ENCODE measurements at regions not wholly inside any gene's neighbourhood (a gene's known extent, or its start where the extent isn't known, plus 50 kb on each side); places are given as distances from the start of the nearest gene placed in this dataset.

DNA sequence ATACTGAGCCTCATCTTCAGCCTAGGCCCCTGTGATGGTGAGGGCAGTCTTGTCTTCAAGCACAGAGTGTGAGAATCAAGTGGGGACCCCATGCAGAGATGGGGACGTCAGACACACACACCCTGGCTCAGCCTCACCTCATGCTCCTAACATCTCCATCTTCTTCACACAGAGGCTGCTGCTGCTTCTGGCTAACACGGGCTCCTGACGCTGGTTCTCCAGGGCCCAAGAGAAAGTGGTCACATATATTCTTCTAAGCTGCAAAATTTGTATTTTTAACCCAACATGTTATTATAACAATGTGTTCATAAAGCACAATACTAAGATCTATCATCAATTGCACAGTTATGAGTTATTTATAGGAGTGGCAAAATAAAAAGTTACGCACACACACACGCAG is 101.2 kb downstream of the VPREB1 start:
- no peak for DNase-seq (ENCODE audit: low read depth in 4 of 4, low spot score in 3 of 4)

DNA sequence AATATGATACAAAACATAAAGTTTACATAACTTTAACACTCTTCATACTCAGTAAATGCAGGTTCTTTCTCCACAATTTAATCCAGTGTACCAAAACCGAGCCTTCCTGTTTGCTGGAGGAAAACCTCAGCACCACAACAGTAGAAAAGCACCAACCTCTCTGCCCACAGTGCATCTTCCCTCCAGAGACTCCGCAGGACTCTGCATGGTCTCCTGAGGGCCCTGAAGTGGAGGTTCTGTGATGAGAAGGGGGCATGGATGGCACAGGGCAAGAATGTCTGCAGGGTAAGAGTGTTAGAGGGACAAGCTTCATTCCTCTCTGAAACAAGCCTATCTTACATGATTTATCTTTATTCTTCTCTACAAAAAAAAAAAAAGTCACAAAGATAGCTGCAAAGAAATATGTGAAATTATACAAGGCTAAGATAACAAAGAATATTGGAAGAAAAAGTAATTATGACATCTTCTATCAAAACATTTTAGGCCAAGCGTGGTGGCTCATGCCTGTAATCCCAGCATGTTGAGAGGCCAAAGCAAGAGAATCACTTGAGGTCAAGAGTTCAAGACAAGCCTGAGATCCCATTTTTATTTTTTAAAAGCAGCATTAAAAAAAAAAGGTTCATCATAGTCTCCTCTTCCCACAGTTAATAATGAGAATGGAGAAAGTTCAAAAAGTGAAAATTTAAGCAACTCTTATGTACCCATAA is 102.0 kb downstream of the VPREB1 start:
- DNase-seq (ENCODE audit: low read depth in 4 of 4, low spot score in 3 of 4) = no peak

DNA sequence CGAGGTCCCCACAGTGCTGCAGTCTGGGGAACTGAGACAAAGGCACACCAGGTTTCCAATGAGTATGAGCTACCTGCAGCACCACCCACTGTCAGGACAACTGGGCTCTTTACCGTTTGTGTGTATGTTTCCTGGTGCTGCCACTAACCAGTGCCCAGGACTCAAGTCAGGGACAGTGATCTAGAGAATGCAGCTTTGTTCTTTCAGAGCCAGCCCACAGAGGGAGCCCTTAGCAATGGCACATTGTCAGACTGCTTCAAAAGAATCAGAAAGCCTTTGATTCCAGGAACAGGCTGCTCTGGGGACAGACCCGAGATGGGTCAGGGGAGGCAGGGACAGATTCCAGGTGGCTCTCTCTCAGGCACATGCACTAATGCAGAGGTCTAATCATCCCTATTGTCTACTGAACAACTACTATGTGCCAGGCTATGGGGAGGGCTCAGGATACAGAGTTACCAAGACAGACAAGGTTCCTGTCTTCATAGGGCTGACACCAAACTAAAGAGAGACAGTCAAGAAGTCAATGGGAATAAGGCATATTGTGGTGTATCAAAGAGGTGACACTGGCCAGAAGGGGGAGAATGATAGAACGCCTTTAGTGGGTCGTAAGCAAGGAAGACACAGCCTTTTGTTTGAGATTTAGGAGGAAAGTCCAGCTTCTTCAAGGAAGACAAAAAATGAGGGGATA is 103.7 kb downstream of the VPREB1 start:
- no peak for DNase-seq (ENCODE audit: low read depth in 4 of 4, low spot score in 3 of 4)

DNA sequence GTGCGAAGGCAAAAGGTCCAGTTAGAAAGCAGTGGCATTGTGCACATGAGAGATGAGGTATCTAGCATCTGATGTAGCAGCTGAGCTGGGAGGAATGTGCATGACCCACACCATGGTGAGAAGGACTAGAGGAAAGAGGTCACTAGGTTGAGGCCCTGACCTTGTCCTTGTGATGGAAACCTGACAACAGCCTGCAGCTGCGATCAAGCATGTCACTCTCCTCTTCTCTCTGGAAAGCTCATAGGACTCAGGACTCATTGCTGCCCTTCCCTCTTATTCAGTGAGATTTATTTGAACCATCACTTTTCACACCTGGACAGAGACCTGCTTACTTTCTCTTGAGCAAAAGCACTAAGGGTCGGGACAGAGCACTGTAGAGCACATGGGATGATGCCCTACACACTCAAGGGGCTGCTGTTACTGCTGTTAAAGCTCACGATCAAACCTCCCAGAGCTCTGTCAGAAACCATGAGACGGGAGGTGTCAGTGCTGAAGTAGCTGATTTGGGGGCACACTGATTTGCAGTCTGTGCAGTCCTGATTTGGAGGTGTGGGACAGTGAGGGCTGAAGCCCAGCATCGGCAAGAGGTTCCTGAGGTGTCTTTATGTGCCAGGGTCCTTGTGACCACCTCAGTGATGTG is 104.3 kb downstream of the VPREB1 start:
- DNase-seq (ENCODE audit: low read depth in 4 of 4, low spot score in 3 of 4) = no peak

DNA sequence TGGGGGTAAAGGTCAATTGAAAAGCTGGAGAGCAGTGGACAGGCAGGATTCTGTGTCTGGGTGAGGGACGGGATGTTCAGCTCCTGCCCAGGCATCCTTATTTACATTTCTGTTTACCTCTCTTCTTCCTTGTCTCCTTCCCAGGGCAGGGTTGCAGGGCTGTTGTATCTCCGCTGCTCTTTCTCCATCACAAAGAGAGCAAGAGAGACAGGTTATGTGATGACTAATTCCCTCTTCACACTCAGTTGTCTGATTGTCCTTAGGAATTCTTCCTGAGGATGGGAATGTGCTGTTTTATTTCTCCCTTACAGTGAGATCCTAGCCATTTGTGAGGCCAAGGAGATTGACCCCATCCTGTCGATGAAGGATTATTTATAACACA is 104.9 kb downstream of the VPREB1 start:
- DNase-seq (ENCODE audit: low read depth in 4 of 4, low spot score in 3 of 4) = no peak

DNA sequence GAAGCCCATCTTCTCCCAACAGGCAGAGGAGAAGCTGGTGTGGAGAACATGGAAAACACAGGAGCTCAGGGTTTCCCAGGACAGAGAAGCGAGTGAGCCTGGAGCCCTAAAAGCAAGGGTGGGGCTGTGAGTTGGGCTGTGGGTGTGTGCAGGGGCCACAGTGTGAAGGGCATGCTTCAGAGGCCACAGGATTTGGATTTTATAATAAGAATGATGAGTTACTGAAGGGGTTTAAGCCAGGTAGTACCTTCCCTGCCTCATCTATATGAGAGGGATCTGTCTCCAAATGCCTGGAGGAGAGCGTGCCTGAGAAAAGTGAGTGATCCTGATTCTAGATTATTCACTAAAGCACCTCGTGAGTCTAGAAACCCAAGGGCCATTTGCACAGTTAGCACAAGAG is 106.8 kb downstream of the VPREB1 start:
- no peak for DNase-seq (ENCODE audit: low read depth in 4 of 4, low spot score in 3 of 4)

DNA sequence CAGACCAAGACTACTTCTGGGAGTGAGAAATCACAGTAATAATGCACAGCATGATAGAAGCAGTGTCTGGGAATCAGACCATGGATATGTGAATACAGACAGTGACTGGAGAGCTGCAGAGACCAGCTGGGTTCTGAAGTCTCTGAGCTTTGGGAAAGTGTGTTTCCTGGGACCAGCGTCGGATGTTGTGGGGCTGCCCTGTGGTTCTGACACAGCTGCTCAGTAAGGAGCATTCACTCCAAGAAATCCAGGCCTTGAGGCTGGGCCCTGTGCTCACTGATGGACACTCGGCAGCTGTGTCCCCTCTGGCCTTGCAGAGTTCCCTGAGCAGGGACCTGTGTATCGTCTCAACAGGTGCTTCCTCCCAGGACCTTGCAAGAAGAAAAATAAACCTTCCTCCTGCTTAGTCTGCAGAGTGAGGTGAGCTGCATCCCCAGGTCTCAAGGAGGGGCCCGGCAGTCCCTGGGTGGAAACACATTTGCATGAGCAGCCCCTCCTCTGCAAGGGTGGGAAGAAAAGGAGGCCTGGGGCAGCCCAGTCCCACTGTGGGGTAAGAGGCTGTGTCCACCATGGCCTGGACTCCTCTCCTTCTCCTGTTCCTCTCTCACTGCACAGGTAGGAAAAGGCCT is 107.9 kb downstream of the VPREB1 start:
- no peak for DNase-seq (ENCODE audit: low read depth in 4 of 4, low spot score in 3 of 4)

DNA sequence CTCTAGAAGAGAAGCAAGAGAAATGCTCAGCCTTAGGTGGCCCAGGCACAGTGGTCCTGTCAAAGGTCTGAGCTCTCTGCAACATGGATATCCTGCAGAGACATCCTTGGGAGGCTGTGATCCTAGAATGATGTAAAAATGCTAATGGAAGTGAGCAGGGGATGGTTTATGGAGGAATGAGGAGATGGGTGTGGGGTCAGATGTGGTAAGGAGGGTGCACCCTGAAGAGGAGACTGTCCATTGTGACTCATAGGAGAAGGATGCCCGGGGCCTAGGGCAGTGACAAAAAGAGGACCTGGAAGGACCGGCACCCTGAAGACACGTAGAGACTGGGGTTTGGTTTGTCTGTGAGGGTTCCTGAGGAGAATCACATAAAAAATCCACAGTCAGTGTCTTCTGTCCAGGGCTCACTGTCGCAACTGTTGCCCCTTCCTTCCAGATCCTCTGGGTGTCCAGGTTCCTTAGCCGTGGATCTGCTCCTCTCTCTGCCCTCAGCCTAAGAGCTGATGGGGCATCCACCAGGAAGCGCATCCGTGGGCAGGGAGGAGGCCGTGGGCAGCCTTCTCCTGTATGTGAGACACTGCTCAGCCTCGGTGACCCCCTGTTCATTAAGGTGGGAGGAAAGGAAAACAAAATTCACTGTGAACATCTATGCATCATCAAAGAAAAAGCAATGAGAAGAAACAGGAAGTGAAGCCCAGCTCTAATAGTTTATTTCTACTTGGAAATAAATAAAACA is 110.7 kb downstream of the VPREB1 start:
- no peak for DNase-seq (ENCODE audit: low read depth in 4 of 4, low spot score in 3 of 4)

DNA sequence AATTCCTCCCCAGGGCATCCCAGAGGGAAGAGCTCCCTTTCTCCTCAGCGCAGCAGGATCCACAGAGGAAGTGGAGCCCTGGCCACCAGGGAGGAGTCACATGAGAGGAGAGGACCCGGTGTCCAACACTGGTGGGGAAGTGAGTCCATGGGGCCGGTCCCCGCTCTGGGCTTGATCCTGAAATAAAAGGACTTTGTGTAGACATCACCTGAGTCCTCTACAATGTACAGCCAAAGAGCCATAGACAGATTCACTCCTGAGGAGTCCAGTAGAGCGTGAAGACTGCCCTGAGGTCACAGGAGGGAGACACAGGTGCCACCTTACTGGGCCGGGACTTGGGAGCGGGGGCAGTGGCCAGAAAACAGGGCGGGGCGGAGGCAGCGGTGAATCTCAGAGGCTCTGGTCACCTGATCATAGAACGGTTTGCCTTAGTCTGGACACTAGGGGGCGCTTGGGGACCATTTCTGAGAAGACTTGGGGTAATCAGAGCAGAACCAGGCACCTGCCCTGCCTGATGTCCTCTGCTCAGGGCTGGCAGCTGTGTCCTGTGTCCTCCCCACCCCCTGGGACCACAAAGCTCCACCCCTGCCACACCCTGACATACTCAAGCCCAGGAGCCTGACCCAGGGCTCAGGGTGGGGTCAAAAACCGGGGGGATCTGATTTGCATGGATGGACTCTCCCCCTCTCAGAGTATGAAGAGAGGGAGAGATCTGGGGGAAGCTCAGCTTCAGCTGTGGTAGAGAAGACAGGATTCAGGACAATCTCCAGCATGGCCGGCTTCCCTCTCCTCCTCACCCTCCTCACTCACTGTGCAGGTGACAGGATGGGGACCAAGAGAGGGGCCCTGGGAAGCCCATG is 112.7 kb downstream of the VPREB1 start:
- peak; percentile 58 to 77 (median 66) for DNase-seq (ENCODE audit: low read depth in 4 of 4, low spot score in 3 of 4)

DNA sequence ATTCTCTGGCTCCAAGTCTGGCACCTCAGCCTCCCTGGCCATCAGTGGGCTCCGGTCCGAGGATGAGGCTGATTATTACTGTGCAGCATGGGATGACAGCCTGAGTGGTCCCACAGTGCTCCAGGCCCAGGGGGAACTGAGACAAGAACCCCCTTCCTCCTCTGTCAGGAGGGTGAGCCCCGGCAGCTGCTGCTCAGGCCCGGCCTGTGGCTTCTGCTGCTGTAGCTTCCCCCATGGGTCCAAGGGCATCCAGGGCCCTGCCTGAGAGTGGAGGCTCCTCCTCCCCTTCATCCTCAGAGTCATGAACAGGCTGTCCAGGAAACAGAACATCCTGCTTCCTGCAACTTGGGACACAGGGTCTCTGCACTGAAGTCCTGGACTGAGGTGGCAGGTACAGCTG is 113.6 kb downstream of the VPREB1 start:
- DNase-seq (ENCODE audit: low read depth in 4 of 4, low spot score in 3 of 4) = no peak

DNA sequence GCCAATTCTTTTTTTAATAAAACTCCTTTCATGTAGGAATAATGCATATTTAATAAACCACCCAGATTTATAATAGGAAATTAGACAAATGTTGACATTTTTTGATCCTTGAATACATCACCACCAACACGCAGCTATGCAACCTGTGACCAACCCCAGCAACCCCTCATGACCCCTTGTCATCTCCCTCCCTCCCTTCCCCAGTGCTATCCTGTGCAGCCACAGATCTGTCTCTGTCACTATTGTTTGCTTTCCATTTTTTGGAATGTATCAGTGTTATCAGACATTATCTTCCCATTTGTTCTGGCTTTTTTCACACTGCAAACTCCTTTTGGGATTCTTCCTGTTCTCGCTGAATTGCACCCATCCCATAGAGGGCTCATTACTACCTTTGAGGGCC is 114.1 kb downstream of the VPREB1 start:
- no peak for DNase-seq (ENCODE audit: low read depth in 4 of 4, low spot score in 3 of 4)

DNA sequence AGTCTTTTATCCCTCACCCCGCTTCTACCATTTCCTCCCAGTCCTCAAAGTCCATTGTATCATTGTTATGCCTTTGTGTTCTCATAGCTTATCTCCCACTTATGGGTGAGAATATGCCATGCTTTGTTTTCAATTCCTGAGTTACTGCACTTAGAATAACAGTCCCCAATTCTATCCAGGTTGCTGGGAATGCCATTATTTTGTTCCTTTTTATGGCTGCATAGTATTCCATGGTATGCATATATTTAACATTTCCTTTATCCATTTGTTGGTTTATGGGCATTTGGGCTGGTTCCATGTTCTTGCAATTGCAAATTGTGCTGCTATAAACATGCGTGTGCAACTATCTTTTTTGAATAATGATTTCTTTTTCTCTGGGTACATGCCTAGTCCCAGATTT is 114.9 kb downstream of the VPREB1 start:
- DNase-seq (ENCODE audit: low read depth in 4 of 4, low spot score in 3 of 4) = no peak

DNA sequence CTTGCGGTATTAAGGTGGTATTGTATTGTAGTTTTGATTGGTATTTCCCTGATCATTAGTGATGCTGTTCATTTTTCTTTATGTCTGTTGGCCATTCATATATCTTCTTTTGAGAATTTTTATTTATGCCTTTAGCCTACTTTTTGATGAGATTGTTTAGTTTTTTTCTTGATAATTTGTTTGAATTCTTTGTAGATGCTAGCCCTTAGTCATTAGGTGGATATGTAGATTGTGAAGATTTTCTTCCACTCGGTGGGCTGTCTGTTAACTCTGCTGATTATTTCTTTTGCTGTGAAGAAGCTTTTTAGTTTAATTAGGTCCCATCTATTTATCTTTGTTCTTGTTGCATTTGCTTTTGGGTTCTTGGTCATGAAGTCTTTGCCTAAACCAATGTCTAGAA is 115.4 kb downstream of the VPREB1 start:
- no peak for DNase-seq (ENCODE audit: low read depth in 4 of 4, low spot score in 3 of 4)

DNA sequence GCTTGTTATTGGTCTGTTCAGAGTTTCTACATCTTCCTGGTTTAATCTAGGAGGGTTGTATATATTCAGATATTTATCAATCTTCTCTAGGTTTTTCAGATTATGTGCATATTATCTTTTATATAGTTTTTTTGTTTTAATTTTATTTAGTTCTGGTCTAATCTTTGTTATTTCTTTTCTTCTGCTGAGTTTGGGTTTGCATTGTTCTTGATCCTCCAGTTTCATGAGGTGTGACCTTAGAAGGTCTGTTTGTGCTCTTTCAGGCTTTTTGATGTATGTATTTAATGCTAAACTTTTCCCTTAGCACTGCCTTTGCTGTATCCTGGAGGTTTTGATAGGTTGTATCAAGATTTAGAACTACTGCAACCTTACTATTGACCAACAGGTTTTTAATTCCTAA is 117.7 kb downstream of the VPREB1 start:
- no peak for DNase-seq (ENCODE audit: low read depth in 4 of 4, low spot score in 3 of 4)

DNA sequence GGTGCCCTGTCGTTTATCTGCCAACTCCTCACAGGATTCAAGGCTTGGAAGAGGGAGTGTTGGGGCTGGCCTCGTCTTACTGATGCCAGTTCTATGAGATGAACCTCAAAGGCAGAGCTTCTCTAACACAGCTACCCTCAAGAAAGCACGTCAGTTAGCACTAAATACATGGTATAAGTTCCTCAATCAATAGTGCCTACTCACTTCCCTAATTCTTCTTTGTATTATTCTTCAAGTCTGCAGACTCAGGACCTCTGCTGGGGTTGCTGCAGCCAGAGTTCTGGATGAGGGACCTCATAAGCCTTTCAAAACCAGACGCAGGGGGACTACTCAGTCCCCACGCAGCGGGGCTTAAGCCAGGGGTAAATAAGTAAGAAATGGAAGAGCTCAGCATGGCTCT is 118.3 kb downstream of the VPREB1 start:
- DNase-seq (ENCODE audit: low read depth in 4 of 4, low spot score in 3 of 4) = no peak

DNA sequence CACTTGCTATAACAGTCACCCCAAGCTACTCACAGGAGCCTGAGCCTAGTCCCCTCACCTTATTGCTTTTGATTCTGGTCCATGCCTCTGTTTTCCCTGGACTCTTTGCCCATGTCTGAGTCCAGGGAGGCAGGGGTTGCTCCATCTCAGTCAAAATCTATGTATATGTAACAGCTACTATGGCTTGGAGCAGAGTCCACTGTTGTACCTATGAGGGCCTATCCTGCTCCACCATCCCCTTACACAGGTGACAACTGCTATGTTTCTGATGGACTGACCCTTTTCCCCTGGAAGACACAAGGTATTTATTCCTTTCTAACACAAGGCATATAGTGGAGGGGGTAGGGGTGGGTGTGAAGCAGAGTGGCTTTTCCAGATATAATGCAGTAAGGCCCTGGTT is 119.6 kb downstream of the VPREB1 start:
- DNase-seq (ENCODE audit: low read depth in 4 of 4, low spot score in 3 of 4) = no peak

DNA sequence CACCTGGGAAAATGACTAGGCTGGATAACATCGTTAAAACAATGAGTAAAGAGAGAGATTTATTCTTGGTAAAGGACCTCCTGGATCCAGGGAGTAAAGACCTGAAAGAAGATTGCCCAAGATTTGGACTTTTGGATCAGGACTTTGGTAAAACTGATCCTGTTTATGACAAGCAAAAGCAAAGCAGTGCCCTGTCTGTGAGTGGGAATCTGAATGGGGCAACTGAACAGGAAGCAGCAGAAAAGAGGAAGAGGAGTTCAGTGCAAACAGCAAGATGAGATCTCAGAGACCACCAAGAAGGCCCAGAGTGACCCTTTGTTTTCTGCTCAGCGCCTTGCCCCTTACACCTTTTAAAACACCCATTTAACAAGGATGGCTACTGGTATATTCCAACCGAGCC is 122.0 kb downstream of the VPREB1 start:
- DNase-seq (ENCODE audit: low read depth in 4 of 4, low spot score in 3 of 4) = no peak

DNA sequence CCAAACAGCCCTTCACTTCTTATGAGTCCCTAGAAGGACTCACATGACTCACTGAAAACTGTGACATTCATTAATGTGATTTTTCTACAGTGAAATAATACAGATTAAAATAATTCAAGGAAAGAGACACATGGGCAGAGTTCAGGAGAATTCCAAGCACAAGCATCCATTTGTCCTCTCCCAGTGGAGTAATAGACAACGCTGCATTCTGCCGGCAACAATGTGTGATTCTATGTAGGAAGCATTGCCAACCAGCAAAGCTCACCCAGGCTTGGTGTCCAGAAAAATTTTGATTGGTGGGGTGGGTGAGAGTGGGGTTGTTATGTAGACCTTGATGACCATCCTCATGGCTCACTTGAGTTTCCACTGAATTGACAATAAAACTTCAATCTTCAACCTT is 123.9 kb downstream of the VPREB1 start:
- DNase-seq (ENCODE audit: low read depth in 4 of 4, low spot score in 3 of 4) = no peak

DNA sequence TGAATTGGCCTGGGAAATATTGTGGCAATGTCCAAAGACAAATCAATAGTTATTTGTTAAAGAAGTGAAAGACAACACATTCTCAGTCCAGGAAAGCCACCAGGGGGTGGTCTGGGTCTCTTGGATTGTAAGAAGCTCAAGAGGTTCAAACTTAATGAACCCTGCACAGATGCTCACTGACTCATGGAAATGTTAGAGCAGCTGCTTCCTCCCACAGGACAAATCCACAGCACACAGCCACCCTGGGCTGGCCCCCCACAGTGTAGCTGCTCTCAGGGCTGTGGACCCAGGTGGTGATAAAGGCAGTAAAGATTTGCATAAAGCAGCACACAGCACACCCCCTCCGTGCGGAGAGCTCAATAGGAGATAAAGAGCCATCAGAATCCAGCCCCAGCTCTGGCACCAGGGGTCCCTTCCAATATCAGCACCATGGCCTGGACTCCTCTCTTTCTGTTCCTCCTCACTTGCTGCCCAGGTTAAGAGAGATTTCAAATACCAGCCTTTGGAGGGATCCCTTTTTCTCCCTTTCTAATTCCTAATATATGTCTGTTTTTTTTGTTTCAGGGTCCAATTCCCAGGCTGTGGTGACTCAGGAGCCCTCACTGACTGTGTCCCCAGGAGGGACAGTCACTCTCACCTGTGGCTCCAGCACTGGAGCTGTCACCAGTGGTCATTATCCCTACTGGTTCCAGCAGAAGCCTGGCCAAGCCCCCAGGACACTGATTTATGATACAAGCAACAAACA is 124.8 kb downstream of the VPREB1 start:
- DNase-seq (ENCODE audit: low read depth in 4 of 4, low spot score in 3 of 4) = peak in 2 of 4 donors; percentile 20 to 23

DNA sequence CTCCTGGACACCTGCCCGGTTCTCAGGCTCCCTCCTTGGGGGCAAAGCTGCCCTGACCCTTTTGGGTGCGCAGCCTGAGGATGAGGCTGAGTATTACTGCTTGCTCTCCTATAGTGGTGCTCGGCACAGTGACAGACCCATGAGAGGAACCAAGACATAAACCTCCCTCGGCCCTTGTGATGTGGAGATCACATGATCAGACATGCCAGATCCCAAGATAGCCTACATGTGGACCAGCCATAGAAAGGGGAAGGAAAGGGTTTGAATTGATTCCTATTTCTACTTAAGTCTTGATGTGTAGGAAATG is 125.3 kb downstream of the VPREB1 start:
- no peak for DNase-seq (ENCODE audit: low read depth in 4 of 4, low spot score in 3 of 4)
